ENCODE measurements at regions not wholly inside any gene's neighbourhood (a gene's known extent, or its start where the extent isn't known, plus 50 kb on each side); places are given as distances from the start of the nearest gene placed in this dataset.

GRCh38 chr5:164185000-164185399 is 679.6 kb downstream of the MAT2B start:
- intact Hi-C loops (cut with micrococcal nuclease) = no loop called here
- Mint-ChIP-seq H3K36me3 (ENCODE audit: low read depth) (no peaks in the 10 kb centered on the region), H3K9me3 (peaks cover 1% of the 10 kb centered on the region), H3K4me1 (ENCODE audit: low read depth) (no peaks in the 10 kb centered on the region), H3K27ac (no peak overlapping the region), H3K27me3 (no peaks in the 10 kb centered on the region), H3K4me3 (no peak overlapping the region)
- ChIA-PET CTCF (no interaction called here), POLR2A (no interaction called here)
- TF ChIP-seq CTCF (IDR thresholded peaks at IDR 0.05) = no peak
- no peak for DNase-seq
- ATAC-seq = no peak

- peaks cover 1% of the 10 kb centered on the region for H3K9me3 Mint-ChIP-seq
- TF ChIP-seq CTCF (IDR thresholded peaks at IDR 0.05) = no peak
- no peaks in the 10 kb centered on the region for H3K36me3 Mint-ChIP-seq (ENCODE audit: low read depth)
- H3K27ac Mint-ChIP-seq = no peak overlapping the region
- no peaks in the 10 kb centered on the region for H3K4me1 Mint-ChIP-seq (ENCODE audit: low read depth)
- DNase-seq (no peak), ATAC-seq (no peak)
- intact Hi-C loops (cut with micrococcal nuclease) = no loop called here
- CTCF ChIA-PET = no interaction called here
- H3K4me3 Mint-ChIP-seq = no peak overlapping the region
- H3K27me3 Mint-ChIP-seq = no peaks in the 10 kb centered on the region
- POLR2A ChIA-PET = no interaction called here
Measured at GRCh38 chr5:164186550-164186949, 681.1 kb downstream of the MAT2B start.

- no peak for TF ChIP-seq CTCF (IDR thresholded peaks at IDR 0.05)
- DNase-seq = no peak
- peaks cover 1% of the 10 kb centered on the region for H3K9me3 Mint-ChIP-seq
- no peak overlapping the region for H3K4me3 Mint-ChIP-seq
- POLR2A ChIA-PET = no interaction called here
- no peak for ATAC-seq
- H3K27ac Mint-ChIP-seq = no peak overlapping the region
- no peaks in the 10 kb centered on the region for H3K27me3 Mint-ChIP-seq
- intact Hi-C loops (cut with micrococcal nuclease) = no loop called here
- H3K36me3 Mint-ChIP-seq (ENCODE audit: low read depth) = no peaks in the 10 kb centered on the region
- CTCF ChIA-PET = no interaction called here
- H3K4me1 Mint-ChIP-seq (ENCODE audit: low read depth) = no peaks in the 10 kb centered on the region
Measured at GRCh38 chr5:164187785-164188184, 682.4 kb downstream of the MAT2B start.

- Mint-ChIP-seq H3K36me3 (ENCODE audit: low read depth) (no peaks in the 10 kb centered on the region), H3K4me1 (ENCODE audit: low read depth) (no peaks in the 10 kb centered on the region), H3K27me3 (no peaks in the 10 kb centered on the region), H3K4me3 (no peak overlapping the region), H3K27ac (no peak overlapping the region), H3K9me3 (no peaks in the 10 kb centered on the region)
- intact Hi-C loops (cut with micrococcal nuclease) = no loop called here
- no peak for TF ChIP-seq CTCF (IDR thresholded peaks at IDR 0.05)
- ChIA-PET POLR2A (no interaction called here), CTCF (no interaction called here)
- DNase-seq (no peak), ATAC-seq (no peak)
Measured at GRCh38 chr5:164188733-164189148, 683.3 kb downstream of the MAT2B start.

- no peak for TF ChIP-seq CTCF (IDR thresholded peaks at IDR 0.05)
- Mint-ChIP-seq H3K9me3 (no peaks in the 10 kb centered on the region), H3K4me1 (ENCODE audit: low read depth) (no peaks in the 10 kb centered on the region), H3K27ac (no peak overlapping the region), H3K4me3 (no peak overlapping the region), H3K27me3 (no peaks in the 10 kb centered on the region), H3K36me3 (ENCODE audit: low read depth) (no peaks in the 10 kb centered on the region)
- ChIA-PET CTCF (no interaction called here), POLR2A (no interaction called here)
- DNase-seq (no peak), ATAC-seq (no peak)
- intact Hi-C loops (cut with micrococcal nuclease) = no loop called here
Measured at GRCh38 chr5:164191240-164191639, 685.8 kb downstream of the MAT2B start.

Data from activated CD8-positive, alpha-beta T cell treated with anti-CD3 and anti-CD28 coated beads for 36 hours (primary cell).